ENCODE measurements at regions not wholly inside any gene's neighbourhood (a gene's known extent, or its start where the extent isn't known, plus 50 kb on each side); places are given as distances from the start of the nearest gene placed in this dataset.
"Not testable (repeated sequence)": the region's sequence is repeated elsewhere in the genome, so short reads cannot be mapped to it uniquely, and the experiment has no call there.

- DNase-seq: no peak
Measured at GRCh38 chr18:1047406-1047805, 142.7 kb downstream of the ADCYAP1 start.

GRCh38 chr18:1048032-1048431 lies 143.4 kb downstream of the ADCYAP1 start:
- no peak for DNase-seq

- no peak for DNase-seq
Measured at GRCh38 chr18:1049173-1049572, 144.5 kb downstream of the ADCYAP1 start.

- no peak for DNase-seq
Measured at GRCh38 chr18:1050012-1050657, 145.5 kb downstream of the ADCYAP1 start.

DNA sequence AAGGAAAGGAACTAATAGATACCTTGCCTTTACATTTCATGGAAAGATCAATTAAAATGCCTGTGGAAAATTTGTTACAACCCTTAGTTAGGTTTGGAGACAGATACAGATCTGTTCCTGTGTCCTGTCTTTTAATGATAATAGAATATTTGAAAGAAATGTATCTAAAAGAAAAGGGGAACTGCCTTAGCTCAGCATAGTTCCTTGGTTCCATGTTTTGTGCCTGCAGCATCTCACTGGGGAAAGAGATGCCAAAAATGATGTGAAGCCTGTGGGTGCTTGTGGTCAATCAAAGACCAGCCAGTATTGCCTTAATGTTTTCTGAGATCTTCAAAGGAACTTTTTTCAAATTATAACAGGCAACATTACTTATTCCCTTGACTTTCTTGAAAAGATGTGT lies 147.6 kb downstream of the ADCYAP1 start:
- DNase-seq: no peak

DNA sequence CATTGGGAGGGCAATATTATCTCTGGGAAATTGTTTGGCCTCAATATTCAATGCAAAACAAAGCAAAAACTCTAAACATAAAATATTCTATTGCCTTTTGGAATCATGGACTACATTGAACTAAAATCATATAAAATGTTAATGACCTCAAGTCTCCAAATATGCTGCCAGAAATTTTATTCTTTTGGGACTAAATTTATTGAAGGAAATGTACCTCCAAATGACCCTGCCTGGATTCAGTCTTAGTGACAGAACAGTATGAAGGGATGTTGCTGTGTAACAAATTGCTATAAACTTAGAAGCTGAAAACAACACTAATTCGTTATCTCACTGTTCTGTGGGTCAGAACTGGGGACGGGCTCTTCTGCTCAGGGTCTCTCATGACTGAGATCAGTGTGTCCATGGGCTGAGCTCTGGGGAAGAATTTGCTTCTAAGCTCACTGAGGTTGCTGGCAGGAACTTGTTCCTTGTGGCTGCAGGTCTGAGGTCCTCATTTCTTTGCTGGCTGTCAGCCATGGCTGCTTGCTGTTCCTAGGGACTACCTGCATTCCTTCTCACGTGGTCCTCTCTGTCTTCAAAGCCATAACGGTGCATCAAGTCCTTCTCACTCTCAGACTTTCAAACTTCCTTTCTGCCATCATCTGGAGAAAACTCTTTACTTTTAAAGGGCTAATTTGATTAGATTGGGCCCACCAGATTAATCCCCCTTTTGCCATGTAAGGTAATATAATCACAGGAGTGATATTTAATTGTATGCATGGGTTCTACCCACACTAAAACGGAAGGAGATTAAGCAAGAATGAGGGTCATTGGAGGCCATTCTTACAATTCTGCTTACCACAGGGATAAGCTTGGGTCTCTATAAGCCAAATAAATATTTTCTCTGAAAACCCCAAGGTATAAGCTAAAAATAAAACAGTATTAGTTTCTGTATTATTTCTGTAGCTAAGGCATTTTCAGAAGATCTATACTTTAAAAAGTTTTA lies 149.0 kb downstream of the ADCYAP1 start:
- DNase-seq: no peak

DNA sequence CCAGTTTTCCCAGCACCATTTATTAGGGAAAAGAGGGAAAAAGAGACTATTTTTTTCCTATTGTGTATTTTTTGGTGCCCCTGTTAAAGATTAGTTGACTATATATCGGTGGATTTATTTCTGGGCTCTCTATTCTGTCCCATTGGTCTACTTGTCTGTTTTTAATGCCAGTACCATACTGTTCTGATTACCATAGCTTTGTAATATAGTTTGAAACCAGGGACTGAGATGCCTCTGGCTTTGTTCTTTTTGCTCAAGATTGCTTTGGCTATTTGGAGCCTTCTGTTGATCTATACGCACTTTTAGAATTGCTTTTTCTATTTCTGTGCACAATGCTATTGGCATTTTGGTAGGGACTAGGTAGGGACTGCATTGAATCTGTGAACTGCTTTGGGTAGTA lies 151.7 kb downstream of the ADCYAP1 start:
- DNase-seq: no peak

DNA sequence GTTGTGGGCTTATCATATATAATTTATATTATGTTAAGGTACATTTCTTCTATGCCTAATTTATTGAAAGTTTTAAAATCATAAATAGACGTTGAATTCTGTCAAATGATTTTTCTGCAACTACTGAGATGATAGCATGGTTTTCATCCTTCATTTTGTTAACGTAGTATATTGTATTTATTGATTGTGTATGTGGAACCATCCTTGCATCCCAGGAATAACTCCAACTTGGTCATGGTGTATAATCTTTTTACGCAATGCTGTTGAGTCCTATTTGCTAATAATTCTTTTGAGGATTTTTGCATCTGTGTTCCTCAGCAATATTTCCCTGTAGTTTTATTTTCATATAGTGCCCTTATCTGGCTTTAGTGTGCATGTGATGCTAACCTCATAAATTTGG lies 152.7 kb downstream of the ADCYAP1 start:
- DNase-seq: no peak

- no peak for DNase-seq
Measured at GRCh38 chr18:1062588-1062987, 157.9 kb downstream of the ADCYAP1 start.

- no peak for DNase-seq
Measured at GRCh38 chr18:1075322-1075721, 170.7 kb downstream of the ADCYAP1 start.

DNA sequence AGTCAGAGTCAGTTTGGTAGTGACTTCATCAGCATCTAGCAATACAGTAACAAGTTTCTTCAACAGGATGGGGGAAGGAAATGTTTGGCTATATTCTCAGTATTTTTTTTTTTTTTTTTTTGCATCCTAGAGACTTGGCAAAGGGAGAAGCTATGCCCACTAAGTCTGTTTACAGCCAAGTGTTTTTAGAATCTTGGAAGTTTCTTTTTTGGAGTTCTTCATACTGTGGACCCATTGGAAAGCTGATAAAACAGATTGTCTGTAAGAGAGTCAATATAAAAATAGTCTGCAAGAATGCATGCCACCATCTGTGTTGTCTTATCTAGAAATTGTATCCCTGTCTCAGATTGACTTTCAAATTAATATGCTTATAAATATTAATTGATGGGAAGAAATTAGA lies 171.2 kb downstream of the ADCYAP1 start:
- no peak for DNase-seq

DNA sequence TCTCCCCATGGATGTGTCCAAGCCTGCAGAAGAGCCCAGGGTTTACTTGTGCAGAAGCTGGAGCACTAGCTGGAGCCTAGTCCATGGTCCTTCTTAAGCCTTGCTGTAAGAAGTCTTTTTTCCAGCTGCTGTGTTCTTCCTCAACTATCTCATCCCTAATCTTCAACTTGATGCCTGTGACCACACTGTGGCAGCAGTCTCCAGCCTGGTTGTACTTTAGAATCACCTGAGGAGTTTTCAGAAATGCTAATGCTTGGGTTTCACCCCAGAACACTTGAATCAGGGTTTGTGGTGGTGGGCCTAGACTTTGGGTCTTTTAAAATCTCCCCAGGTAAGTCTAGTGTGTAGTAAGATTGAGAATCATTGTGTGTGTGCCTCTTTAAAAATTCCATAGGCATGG lies 173.6 kb downstream of the ADCYAP1 start:
- DNase-seq: no peak

DNA sequence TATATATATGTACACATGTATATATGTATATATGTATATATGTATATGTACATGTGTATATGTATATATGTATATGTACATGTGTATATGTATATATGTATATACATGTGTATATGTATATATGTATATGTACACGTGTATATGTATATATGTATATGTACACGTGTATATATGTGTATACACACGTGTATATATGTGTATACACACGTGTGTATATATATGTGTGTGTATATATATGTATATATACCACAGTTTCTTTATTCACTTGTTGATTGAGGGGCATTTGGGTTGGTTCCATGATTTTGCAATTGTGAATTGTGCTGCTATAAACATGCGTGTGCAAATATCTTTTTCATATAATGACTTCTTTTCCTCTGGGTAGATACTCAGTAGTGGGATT lies 179.0 kb downstream of the ADCYAP1 start:
- not testable (repeated sequence) for DNase-seq

DNA sequence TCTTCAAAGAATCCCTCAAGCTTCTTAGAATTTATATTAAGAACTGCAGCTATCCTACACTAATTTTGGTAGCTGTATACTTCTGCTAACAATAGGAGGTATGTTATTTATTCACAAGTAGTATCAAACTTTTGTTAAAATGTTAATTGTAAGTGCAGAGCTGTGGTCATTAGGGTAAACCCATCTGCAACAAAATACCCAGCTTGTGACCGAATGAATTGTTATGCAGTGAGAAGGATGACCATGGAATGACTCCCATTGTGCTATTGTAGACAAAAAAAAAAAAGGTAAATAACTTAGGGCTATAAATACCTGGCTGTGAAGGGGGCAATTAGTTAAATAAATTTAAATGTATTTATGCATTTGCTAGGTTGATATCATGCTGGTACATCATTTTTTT lies 186.1 kb downstream of the ADCYAP1 start:
- no peak for DNase-seq

DNA sequence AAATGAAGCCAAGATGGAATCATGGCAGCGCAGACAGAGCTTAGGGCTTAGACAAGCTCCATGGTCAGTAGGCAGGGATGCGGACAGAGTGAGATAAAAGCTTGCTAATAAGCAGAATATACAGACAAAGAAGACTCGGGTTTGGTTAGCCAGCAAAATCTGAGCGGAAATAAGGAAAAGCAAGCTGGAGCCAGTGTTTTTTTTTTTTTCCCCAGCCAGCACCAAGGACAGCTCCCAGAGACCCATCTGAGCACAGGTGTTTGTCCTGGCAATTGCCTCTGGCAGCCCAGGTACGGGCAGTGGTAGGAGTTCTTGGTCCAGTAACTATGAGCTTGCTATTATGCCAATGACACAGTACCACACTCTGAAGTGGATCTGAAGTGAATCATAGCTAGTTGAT lies 187.6 kb downstream of the ADCYAP1 start:
- DNase-seq: no peak

GRCh38 chr18:1094409-1094808 lies 189.7 kb downstream of the ADCYAP1 start:
- DNase-seq: no peak

GRCh38 chr18:1097991-1098735 lies 193.5 kb downstream of the ADCYAP1 start:
- not testable (repeated sequence) for DNase-seq

- no peak for DNase-seq
Measured at GRCh38 chr18:1102848-1103247, 198.2 kb downstream of the ADCYAP1 start.

- no peak for DNase-seq
Measured at GRCh38 chr18:1103537-1103936, 198.9 kb downstream of the ADCYAP1 start.

DNA sequence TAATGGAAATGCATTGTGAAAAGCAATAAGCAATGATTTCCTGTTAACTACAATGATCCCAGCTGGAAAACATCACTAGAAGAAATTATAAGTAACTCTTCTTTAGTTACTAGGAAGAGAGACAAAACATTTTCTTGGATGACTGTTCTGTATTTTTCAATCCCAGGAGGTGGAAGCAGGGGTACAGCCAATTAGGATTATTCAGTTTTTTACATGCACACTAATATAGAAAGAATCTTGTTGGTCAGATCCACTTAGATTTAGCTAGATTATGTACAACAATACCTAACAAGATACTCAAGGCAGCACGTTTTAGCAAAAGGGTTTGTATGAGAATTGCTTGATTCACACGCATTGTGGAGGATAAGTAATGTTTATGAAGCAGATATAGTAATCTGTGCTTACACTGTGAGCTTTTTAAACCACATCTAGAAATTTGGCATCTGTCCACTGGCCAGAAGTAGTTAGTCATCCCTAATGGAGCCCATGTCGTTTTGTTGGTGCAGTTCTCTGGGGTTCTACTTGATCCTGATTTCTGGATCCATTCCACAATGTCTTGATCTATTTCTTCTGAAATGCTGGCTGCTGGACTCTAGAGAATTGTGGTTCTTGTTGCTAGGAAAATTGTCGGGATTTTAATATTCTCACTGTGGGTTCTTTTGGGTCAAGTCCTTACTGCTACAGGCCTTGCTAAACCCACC lies 199.7 kb downstream of the ADCYAP1 start:
- no peak for DNase-seq

- no peak for DNase-seq
Measured at GRCh38 chr18:1124495-1124894, 219.8 kb downstream of the ADCYAP1 start.

DNA sequence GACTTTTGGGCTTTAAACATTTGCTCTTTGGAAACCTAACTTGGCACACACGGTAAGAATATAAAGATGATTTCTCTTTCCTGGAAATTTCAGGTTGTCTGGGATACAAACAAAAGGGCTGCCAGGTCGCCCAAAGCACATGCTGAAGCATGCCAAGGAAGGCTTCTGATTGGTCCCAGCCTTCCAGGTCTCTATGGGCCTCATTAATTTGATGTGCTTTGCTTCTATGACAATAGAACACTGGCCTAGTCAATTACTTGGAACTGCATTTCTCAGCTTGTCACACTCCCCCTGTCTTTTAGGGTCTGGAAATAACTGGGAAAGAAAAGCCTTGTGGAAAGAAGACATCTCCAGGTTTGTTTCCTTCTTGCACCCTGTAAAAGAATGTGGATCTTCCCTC lies 228.9 kb downstream of the ADCYAP1 start:
- DNase-seq: no peak

GRCh38 chr18:1147730-1148129 lies 243.1 kb downstream of the ADCYAP1 start:
- no peak for DNase-seq
